A673 (cell line): ENCODE measurements at regions not wholly inside any gene's neighbourhood (a gene's known extent, or its start where the extent isn't known, plus 50 kb on each side); places are given as distances from the start of the nearest gene placed in this dataset.

Experiments
- BruUV-seq: library from RNA; stranded (reverse); fragments of 400-500 nt; replicated peaks from 2 replicates; lab custom pipeline; 2021; lab: Mats Ljungman, UMichigan
- CTCF ChIA-PET: fragments of 300-600 bp; sonication (Branson Sonifier 250); formaldehyde crosslinking; loops from one replicate; lab custom pipeline; 2022; ENCODE audit warnings: antibody characterized with exemption; lab: Charles Lee
- POLR2A ChIA-PET: fragments of 300-600 bp; sonication (Branson Sonifier 250); formaldehyde crosslinking; loops from one replicate; lab custom pipeline; 2022; ENCODE audit warnings: antibody characterized with exemption; ENCODE audit not compliant: low non-redundant PET; lab: Charles Lee
- DNase-seq: peaks from one replicate; pipeline ENCODE4 v3.0.0-alpha.2; 2015; ENCODE audit warnings: low spot score
- H3K27ac ChIP-seq: fragments of 200-600 bp; sonication (generic); 2 replicates; pipeline ENCODE4 v1.5.1; 2016; ENCODE audit warnings: mixed run types, low read depth, mild to moderate bottlenecking, mixed read lengths, antibody characterized with exemption, low read length; ENCODE audit not compliant: poor library complexity, severe bottlenecking
- H3K27me3 ChIP-seq: fragments of 200-600 bp; sonication (generic); replicated peaks from 2 replicates; pipeline ENCODE4 v1.6.1; 2017; ENCODE audit warnings: mixed run types, low read depth, mild to moderate bottlenecking, mixed read lengths, antibody characterized with exemption, low read length; ENCODE audit not compliant: insufficient read depth, poor library complexity
- H3K36me3 ChIP-seq: fragments of 200-600 bp; sonication (generic); 2 replicates; pipeline ENCODE4 v1.6.1; 2016; ENCODE audit warnings: mixed run types, mild to moderate bottlenecking, mixed read lengths, antibody characterized with exemption, low read length; ENCODE audit not compliant: insufficient read depth, poor library complexity, severe bottlenecking
- H3K4me1 ChIP-seq: fragments of 200-600 bp; sonication (generic); 2 replicates; pipeline ENCODE4 v1.6.1; 2017; ENCODE audit warnings: mixed run types, mild to moderate bottlenecking, mixed read lengths, antibody characterized with exemption, low read length; ENCODE audit not compliant: insufficient read depth, poor library complexity, severe bottlenecking
- H3K4me3 ChIP-seq: fragments of 200-600 bp; sonication (generic); 2 replicates; pipeline ENCODE4 v1.5.1; 2016; ENCODE audit warnings: low read depth, mixed run types, mild to moderate bottlenecking, mixed read lengths, low read length; ENCODE audit not compliant: poor library complexity, severe bottlenecking
- H3K9me3 ChIP-seq: fragments of 200-600 bp; sonication (generic); 2 replicates; pipeline ENCODE4 v1.6.1; 2016; ENCODE audit warnings: mixed run types, low read depth, mild to moderate bottlenecking, mixed read lengths, antibody characterized with exemption, low read length; ENCODE audit not compliant: poor library complexity, severe bottlenecking
- EZH2 ChIP-seq: fragments of 200-600 bp; sonication (generic); IDR thresholded peaks from 2 replicates; pipeline ENCODE4 v1.6.1; 2017; ENCODE audit warnings: borderline replicate concordance, low read depth, mild to moderate bottlenecking, mixed read lengths, antibody characterized with exemption, low read length; ENCODE audit not compliant: poor library complexity, severe bottlenecking
- intact Hi-C: fragments of 100-400 bp; cut with micrococcal nuclease; formaldehyde crosslinking; loops from one replicate; pipeline ENCODE4 v1.10.0; 2022; ENCODE audit not compliant: unreplicated experiment
- TF ChIP-seq, protein P1 (sequence below): fragments of 300-800, 200-600 bp; sonication (generic); conservative IDR thresholded peaks from 2 replicates; pipeline ENCODE4 v1.5.1; 2017; ENCODE audit warnings: low read depth, mild to moderate bottlenecking, antibody characterized with exemption, low read length, moderate library complexity, mixed read lengths

DNA sequence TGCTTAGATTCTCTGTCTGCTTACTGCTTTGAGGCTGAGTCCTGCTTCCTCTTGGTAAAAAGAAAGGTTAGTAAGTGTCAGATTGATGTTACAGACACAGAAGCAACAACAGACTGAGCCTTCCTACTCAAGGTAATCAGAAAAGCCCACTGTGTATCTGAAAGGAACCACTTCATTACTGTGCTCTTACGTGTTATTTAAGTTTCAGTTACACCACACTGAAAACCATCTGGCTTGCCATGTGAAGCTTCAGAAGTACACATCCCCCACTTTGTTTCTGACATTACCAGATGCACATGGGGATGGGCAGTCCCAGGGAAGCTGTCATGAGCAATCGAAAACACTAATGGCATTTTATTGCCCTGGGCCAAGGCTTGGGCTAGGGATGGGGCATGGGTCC, 1290.1 kb downstream of the AACS start:
- no peak for DNase-seq
- intact Hi-C loops: no loop called here
- H3K27ac ChIP-seq: no peak overlapping the region
- H3K27me3 ChIP-seq: no peaks in the 10 kb centered on the region
- H3K36me3 ChIP-seq: no peaks in the 10 kb centered on the region
- H3K4me3 ChIP-seq: no peak overlapping the region
- BruUV-seq: no TSS peak
- H3K4me1 ChIP-seq: peaks cover 7% of the 10 kb centered on the region
- H3K9me3 ChIP-seq: peaks cover 3% of the 10 kb centered on the region
- CTCF ChIA-PET: no interaction called here
- POLR2A ChIA-PET: no interaction called here
- no peak for TF ChIP-seq EZH2
- TF ChIP-seq, protein P1, sequence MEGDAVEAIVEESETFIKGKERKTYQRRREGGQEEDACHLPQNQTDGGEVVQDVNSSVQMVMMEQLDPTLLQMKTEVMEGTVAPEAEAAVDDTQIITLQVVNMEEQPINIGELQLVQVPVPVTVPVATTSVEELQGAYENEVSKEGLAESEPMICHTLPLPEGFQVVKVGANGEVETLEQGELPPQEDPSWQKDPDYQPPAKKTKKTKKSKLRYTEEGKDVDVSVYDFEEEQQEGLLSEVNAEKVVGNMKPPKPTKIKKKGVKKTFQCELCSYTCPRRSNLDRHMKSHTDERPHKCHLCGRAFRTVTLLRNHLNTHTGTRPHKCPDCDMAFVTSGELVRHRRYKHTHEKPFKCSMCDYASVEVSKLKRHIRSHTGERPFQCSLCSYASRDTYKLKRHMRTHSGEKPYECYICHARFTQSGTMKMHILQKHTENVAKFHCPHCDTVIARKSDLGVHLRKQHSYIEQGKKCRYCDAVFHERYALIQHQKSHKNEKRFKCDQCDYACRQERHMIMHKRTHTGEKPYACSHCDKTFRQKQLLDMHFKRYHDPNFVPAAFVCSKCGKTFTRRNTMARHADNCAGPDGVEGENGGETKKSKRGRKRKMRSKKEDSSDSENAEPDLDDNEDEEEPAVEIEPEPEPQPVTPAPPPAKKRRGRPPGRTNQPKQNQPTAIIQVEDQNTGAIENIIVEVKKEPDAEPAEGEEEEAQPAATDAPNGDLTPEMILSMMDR: no peak

DNA sequence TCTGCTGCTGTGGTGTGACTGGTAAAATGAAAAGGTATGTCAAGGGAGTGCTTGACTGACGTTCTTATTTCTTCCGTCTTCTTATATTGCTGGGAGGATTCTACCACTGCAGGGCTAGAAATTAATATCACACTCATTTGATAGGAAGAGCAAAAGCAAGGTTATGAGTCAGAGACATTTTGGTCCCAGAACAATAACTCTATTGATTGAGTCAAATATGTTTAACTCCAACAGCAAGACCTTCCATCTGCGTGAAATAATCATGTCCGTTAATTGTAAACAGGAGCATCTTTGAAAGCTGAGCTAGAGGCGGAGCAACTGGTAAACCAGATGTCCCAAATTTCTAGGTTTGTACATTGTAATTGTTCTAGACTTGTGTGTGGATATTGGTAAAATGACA, 1293.6 kb downstream of the AACS start:
- CTCF ChIA-PET: no interaction called here
- TF ChIP-seq, protein P1: no peak
- no peak for TF ChIP-seq EZH2
- no TSS peak for BruUV-seq
- intact Hi-C loops: no loop called here
- no peak for DNase-seq
- Histone ChIP-seq H3K4me1 (peaks cover 7% of the 10 kb centered on the region), H3K9me3 (peaks cover 3% of the 10 kb centered on the region), H3K27ac (no peak overlapping the region), H3K4me3 (no peak overlapping the region), H3K27me3 (no peaks in the 10 kb centered on the region), H3K36me3 (no peaks in the 10 kb centered on the region)
- POLR2A ChIA-PET: no interaction called here

DNA sequence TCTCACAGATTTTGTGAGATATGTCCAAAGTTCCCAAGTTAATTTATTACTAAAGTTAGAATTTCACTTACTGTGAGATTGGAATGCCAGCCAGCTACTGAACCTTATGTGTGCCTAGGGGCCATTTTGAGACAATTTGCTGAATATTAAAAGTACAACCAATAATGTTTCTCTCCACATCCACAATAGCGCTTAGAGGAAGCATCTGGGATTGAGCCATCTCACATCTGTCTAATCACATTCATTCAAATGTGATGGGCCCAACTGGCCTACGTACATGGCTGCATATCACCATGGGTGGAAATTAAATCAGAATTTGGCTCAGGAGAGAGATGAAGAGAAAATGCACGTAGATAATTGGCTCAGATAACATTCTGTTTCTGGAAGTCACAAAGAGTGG, 1294.0 kb downstream of the AACS start:
- no TSS peak for BruUV-seq
- DNase-seq: no peak
- H3K27me3 ChIP-seq: no peaks in the 10 kb centered on the region
- CTCF ChIA-PET: no interaction called here
- POLR2A ChIA-PET: no interaction called here
- H3K4me3 ChIP-seq: no peak overlapping the region
- no peak for TF ChIP-seq EZH2
- TF ChIP-seq, protein P1: no peak
- no peak overlapping the region for H3K27ac ChIP-seq
- H3K36me3 ChIP-seq: no peaks in the 10 kb centered on the region
- H3K4me1 ChIP-seq: peaks cover 7% of the 10 kb centered on the region
- no peaks in the 10 kb centered on the region for H3K9me3 ChIP-seq
- intact Hi-C loops: no loop called here
